GM11168 (cell line): ENCODE measurements at regions not wholly inside any gene's neighbourhood (a gene's known extent, or its start where the extent isn't known, plus 50 kb on each side); places are given as distances from the start of the nearest gene placed in this dataset.

Source experiments
- in situ Hi-C: fragments of 300-500 bp; cut with MboI; formaldehyde crosslinking; loops from one replicate; pipeline ENCODE4 v1.12.0; 2022; ENCODE audit warnings: low sequenced_read_pairs; ENCODE audit not compliant: unreplicated experiment

DNA sequence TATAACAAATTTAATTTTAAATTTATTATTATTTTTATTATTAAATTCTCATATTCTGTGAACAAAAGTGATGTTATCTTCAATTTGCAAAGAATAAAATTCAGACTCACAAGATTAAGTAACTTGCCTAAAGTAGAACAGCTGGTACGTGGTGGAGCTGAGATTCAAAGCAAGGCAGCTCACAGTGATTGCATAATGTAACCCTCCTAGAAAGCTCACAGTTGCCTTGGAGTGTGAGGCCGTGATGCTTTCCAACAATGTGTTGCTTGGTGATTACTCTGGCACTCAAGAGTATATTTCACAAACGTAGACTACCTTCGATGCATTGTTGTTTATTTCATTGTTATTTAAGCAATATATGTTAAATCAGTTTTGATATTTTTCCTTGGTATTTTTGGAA is 1039.2 kb upstream of the PABPC4L start:
- in situ Hi-C loops = no loop called here

DNA sequence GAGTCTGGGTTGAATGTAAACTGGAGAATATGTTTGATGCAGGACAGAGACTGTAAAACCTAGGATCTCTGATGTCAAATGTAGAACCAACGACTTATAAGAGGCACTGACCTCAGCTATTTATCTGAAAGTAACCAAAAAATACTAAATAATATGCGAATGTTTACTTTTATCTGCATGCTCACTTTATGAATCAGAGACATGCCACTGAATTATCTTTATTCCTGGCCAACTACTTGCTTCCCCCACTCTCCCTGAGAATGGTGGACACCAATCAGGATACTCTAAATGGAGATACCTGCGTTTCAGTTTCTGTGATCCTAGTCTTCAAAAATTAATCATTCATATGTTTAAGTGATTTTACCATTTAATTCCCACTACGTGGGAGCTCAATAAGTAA is 1038.4 kb upstream of the PABPC4L start:
- in situ Hi-C loops = no loop called here

DNA sequence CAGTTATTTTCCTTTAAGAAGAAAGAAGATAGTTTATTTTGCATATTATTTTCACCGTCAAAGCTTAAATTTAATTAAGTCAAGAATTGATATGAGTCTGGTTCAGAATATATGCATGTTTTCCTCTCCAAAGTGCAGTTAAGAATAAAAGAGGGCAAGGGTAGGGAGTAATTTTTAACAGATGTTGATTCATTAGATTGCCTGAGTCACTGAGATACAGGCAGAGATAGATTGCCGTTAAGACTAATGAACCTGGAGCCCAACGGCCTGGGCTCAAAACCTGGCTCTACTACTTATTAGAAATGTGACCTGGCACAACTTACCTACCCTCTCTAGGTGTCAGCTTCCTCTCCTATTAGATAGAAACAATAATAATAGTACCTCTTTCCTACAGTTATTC is 1037.4 kb upstream of the PABPC4L start:
- in situ Hi-C loops = no loop called here

DNA sequence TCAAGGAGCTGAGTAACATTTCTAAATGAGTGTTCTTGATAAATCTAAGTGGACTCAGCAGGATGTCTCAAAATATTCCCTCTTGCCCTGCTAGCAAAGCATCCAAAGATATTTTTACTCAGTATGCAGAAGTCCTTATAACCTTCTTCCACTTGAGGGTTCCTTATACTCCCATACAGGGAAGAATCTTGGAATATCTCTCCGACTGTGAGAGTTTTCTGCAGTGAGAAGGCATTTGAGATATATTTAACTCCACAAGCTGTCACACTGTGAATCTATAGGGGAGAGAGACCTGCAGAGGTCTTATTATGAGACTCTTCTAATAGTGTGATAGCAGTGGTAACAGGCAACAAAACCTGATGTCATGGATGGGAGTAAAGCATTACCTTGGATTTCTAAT is 1034.5 kb upstream of the PABPC4L start:
- in situ Hi-C loops = no loop called here

DNA sequence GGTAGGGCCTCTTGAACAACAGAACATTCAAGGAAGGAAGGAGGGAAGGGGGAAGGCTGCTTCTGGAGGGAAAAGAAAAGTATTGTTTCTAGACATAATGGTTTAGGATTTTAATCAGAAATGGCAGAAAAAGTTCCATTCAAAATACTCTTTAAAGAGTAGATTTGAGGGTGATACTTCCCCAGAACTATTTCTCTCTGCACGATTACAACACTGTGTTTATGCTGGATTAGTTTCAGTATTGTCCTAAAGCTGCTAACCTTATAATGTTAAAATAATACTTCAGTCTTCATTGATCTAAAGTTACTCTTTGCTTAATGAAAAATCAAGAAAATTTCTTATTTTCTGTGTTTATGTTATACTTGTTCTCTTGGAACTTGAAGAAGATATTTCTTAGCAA is 1026.3 kb upstream of the PABPC4L start:
- in situ Hi-C loops = no loop called here

DNA sequence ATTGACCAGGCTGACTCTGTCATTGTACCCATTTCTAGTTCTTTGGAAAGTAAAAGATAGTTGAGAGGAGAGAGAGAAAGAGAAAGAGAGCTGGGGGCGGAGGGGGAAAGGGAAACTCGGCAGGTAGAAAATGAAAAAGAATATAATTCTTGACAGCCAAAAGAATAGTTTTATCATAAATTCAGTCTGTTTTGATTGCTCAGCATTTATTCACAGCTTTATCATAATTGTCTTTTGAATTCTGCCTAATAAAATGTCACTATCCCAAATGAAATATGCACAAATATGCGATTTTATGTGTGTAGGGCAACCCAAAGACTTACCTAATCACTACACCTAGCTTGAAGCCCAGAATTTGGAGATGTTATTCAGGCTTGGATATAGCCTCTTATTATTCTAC is 1024.0 kb upstream of the PABPC4L start:
- in situ Hi-C loops = no loop called here

DNA sequence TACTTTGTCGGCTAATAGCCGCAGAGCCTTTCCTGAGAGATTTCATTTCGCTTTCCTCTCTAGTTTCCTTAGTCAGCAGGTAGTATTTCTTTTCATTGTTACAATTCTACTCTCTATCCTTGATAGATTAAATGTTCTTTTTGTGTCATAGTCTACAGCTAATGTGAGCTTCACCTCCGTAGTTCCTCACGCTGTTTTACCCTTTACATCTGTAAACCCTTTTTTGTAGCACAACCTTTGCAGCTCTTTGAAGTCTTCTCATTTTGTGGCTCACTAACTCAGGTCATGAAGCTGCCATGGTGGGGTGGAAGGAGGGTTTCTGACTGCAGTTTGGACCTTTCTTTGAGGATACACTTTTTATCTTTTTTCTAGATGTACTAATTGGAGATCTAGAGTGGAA is 1008.8 kb upstream of the PABPC4L start:
- in situ Hi-C loops = no loop called here

DNA sequence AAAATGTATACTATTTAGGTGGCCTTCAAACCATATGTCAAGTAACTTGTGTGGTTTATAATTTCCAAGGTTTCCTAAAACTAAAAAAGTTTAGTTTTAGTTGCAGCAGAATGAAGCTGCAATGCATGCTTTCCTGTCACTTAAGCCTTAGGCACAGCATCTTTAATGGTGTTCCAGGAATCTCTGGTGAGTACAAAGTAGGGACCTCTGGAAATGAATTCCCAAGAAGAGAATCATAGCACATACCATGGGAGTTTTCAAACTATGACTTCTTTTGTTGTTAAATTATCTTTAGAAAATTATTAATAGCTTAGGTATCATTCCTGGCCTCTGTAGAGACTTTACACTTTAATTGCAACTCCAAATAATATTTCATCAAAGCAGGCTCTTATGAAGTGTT is 1005.9 kb upstream of the PABPC4L start:
- in situ Hi-C loops = no loop called here

DNA sequence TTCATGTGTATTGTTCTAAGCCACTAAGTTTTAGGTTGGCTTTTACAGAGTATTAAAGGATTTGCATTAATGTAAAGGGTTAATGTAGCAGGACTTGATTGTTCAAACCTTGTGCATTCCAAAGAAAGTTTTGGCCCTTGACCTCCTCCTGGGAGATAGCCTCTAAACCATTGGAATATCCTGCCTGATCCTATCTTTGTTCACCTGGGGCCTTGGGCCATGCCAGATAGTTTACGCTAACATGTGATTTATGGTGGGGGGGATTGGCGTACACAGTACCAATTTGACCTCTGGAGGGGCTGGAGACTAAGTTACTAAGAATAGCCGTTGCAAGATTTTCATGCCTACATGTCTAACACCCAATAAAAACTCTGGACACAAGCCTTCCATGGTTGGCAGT is 1002.7 kb upstream of the PABPC4L start:
- in situ Hi-C loops = no loop called here

DNA sequence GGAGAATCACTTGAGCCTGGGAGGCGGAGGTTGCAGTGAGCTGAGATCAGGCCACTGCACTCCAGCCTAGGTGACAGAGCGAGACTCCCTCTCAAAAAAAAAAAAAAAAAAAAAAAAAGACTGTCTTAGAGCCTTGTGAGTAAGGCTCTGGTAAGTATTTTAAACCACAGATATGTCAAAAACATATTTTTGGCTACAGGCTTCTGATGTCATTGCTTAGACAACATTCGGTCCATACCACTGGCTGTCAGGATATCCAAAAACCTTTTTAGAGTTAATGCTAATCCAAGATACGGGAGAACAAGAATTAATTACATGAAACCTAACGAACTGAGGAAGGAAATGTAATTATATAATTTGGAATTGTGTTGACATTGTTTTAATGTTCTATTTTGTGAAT is 999.5 kb upstream of the PABPC4L start:
- in situ Hi-C loops = no loop called here

DNA sequence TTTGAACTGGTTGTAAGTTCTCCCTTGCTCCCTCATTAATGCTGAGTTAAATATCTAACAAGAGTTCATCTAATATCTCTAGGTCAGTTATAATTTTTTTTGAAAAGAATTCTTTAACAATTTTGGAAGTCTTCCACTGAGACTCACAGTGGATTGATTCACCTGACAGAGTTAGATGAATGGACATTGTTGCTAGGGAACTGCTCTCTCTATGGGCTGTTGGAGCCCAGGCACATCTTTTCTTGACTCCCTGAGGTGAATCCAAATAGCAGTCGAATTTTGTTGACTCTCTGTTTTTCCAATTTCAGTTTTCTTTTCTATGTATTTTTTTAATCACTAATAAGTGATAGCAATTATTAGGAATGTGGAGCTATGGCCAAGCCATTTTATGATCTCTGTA is 996.1 kb upstream of the PABPC4L start:
- in situ Hi-C loops = no loop called here

DNA sequence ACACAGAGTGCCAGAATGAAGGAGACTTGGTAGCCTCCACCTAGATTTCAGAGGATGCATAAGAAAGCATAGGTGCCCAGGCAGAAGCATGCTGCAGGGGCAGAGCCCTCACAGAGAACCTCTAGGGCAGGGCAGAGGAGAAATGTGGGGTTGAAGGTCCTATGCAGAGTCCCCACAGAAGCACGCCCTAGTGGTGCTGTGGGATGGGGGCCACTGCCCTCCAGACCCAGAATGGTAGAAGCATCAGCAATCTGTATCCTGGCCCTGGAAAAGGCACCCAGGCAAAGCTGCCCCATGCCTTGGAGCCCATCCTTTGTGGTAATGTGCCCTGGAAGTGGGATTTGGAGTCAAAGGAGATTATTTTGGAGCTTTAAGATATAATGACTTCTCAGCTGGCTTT is 992.9 kb upstream of the PABPC4L start:
- in situ Hi-C loops = no loop called here

DNA sequence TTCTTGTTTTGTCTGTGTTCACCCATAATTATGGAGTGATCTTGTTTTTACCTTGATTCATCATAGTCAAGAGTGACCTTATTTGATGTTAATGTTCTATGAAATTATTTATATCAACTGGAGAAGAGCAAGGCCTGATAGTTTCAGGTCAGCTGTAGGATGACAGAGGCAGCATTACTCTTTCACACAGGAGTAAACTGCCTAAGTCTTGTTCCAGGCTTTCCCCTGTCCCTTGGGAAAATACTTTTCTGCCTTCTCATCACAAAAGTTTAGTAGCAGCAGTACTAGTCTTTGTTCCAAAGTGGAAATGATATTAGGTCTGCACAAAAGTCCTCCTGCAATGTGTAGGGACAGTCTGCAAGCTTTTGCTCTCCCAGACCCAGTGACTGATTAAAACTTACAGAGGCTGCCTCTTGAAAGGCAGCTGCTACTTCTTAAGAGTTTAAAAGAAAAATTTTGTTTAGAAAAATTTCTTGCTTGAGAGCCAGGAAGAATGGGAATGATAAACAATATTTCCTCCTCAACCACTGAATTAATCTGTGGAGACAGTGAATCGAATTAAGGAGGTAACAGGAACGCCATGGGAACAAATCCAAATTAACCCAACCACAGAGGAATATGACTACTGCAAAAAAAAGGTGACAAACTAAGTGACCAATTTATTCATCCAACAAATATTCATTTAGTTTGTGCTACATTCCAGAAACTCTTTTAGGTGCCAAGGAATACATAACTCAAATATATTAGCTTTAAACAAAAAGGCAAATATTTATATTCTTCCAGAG is 991.4 kb upstream of the PABPC4L start:
- in situ Hi-C loops = no loop called here

DNA sequence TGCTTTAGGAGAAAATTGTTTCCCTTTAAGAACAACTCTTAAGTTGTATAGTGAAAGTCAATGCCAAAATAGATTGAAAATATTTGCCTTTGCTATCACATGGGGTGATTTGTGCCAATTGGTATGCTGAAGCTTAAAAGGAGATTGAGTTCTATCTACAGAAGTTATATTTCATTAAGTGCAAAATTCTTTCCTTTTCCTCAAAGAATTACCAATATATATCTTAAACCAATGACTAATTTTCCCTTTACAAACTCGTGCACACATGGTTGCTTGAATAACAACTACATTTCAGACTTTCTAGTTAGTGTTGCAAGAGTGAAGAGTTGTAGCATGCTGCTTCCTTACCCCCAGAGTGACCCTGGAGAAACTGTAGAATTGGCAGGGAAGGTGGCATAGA is 990.0 kb upstream of the PABPC4L start:
- in situ Hi-C loops = no loop called here

DNA sequence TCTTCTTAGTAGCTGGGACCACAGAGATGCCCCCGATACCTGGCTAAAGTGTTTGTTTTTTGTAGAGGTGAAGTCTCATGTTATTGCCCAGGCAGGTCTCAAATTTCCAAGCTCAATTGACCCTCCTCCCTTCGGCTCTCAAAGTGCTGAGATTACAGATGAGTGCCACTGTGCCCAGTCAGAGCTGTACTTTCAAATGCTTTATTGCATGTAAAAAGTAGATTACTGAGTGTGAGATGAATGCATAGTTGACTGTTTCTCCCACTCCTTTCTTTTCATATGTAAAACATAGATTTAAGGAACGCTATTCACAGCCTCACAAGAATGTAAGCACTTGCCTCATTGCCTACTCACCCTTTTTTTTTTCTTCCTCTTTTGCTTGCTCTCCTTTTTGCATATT is 984.4 kb upstream of the PABPC4L start:
- in situ Hi-C loops = no loop called here

DNA sequence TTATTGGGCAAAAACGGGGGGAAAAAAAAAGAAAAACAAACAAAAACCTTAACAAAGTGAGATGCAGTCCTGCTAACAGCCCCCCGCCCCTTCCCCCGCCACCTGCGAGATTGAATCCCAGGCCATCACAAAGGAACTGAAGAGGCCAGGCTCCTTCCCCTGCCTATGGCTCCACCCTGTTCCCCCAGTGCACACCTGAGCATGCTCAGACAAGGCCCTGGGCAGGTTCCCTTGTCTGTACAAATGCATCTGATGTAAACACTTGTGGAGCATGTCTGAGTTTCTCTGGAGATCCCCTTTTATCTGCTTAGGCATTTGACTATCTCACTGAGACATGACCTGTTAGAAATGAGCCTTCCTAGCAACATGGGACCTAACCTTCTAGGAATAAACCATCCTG is 983.7 kb upstream of the PABPC4L start:
- in situ Hi-C loops = no loop called here

DNA sequence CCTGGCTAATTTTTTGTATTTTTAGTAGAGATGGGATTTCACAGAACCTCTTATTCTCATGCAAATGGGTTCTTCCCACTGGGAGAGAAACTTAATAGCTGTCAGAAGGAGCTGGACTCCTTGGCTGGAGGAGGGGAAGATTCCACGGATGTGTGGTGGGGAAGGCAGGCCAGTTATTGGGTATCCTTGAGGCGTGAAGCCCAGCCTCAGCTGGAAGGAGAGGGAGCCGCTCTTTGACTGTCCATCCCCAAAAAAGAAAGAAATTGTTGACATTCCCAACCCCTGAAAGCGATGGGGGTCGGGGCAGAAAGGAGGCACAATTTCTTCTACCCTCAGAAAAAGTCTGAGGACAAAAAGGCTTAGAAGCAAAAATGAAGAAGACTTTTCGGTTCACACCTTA is 983.1 kb upstream of the PABPC4L start:
- in situ Hi-C loops = no loop called here

DNA sequence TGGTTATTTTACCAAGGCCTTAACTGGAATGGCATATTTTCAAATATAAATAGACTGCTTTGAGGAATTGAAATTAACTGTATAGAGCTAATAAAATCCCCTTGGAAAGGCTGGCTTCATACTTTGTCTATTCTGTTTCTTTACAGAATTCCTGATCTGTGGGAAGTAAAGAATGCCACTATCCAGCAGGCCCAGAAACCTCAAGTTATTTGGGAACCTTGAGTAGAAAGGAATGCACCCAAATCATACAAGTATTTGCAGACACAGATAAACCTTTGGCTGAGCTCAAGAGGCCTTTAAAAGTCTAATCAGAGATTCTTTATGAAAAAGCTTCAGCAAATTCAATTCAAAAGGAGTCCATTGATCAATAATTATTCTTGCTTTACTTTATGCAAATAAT is 975.7 kb upstream of the PABPC4L start:
- in situ Hi-C loops = no loop called here

DNA sequence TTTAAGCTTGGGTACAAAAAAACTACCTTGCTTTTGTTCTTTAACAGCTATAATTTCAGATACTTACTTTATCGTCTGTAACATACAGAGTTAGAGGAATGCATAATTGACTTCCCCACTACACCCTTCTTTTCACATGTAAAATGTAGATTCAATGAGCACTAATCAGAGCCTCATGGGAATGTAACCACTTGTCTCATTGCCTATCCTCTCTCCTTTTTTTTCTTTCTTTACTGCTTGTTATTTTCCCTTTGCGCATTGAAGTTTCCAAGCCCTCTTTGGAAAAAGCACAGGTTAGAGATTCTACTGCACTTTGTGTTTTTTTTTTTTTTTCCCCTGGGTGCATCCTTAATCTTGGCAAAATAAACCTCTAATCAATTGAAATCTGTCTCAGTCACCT is 965.1 kb upstream of the PABPC4L start:
- in situ Hi-C loops = no loop called here

DNA sequence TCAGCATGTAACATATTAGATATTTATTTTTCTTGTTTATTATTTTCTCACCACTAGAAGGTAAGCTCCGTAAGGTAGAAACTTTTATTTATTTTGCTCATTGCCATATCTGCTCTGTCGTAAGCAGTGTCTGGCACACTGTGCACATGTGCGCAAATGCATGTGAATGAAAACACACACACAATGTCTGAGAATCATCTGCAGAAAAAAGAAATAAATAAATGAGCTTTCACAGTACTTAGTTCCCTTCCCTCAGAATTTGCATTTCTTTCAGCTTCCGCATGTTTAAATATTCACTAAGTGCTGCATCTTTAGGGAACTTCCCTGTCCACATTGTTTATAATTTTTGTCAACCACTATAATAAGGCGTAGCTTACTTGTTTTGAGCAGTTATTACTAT is 963.0 kb upstream of the PABPC4L start:
- in situ Hi-C loops = no loop called here

DNA sequence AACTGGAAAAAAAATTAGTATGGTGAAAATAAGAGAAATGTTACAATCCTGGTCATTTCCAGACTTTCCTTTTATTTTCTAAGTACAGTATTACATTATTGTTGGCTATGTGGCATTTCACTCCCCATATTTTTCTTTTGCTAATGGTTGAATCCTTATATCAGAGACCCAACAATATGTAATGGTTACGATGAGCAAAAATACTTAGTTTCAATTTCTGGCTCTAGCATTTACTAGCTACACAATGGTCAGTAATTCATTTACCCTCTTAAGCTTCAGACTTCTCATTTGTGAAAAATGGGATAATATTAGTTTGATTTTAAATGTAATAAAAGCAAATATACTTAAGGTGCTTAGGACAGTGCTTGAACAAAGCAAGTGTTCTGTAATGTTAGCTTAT is 942.9 kb upstream of the PABPC4L start:
- in situ Hi-C loops = no loop called here

DNA sequence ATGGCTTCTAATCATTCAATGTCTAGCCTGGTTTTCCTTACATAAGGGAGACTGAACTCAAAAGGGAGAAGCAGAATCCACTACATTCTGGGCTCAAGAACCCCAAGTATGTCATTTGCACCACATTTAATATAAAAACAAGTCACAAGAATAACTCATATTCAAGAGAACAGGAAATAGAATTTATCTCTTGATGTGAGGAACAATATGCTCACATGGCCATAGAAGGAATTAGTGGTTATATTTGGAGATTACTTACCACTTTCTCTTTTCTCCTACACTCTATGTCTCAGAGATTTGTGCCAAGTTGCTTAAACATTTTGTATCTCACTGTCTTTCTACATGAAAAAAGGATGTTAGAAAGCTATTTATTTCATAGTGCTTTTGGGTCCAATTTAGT is 922.6 kb upstream of the PABPC4L start:
- in situ Hi-C loops = no loop called here

DNA sequence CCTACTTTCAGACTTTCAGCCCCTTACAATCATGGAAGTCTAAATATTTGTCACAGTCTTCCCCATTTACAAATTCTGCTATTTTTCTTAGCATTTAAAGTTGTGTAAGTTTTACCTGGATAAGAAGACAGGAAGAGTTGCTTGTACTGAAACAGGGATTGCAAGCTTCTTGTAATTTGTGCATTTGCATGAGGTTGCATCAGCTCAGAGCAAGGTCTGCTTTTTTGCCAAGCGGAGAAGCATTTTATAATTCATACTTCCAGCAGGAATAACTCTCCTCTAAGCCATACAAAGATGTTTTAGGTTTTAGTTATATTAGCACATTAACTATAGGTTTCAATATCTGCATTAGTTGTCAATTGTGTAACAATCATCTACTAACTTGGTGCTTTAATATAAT is 922.0 kb upstream of the PABPC4L start:
- in situ Hi-C loops = no loop called here
